IMR-90 (cell line): ENCODE measurements at regions not wholly inside any gene's neighbourhood (a gene's known extent, or its start where the extent isn't known, plus 50 kb on each side); places are given as distances from the start of the nearest gene placed in this dataset.

Source experiments
- CEBPB ChIP-seq: IDR thresholded peaks from 2 replicates; pipeline ENCODE4 v1.6.1; 2012; ENCODE audit warnings: low read depth, low read length, improper control_type of control experiment
- MAZ ChIP-seq: IDR thresholded peaks from 2 replicates; pipeline ENCODE4 v1.6.1; 2012; ENCODE audit warnings: low read depth, mild to moderate bottlenecking, low read length, improper control_type of control experiment, moderate library complexity, borderline replicate concordance
- POLR2A ChIP-seq: IDR thresholded peaks from 2 replicates; pipeline ENCODE4 v1.6.1; 2012; ENCODE audit warnings: mild to moderate bottlenecking, low read depth, low read length
- TF ChIP-seq, protein P1 (sequence below): conservative IDR thresholded peaks from 2 replicates; pipeline ENCODE4 v1.5.1; 2012; ENCODE audit warnings: mild to moderate bottlenecking, low read depth, low read length, improper control_type of control experiment

DNA sequence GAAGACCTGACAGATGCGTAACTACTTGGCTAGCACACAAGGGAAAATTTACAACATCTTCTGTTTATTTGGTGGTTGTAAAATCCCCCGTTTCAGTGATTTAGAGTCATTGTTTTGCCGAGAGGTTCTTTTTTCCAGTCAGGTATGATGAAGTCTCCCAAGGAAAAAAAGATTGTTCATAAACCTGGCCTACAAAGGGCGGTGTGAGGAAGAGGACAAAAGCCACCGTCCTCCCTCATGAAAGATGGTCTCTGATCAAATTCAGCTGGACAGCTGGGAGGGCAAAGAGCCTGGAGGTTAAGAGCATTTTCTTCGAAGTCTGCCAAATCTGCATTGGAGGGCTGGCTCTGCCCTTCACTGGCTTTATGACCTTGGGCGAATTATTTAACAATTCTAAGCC is 419.9 kb downstream of the HAPSTR1 start:
- TF ChIP-seq MAZ: no peak
- TF ChIP-seq, protein P1, sequence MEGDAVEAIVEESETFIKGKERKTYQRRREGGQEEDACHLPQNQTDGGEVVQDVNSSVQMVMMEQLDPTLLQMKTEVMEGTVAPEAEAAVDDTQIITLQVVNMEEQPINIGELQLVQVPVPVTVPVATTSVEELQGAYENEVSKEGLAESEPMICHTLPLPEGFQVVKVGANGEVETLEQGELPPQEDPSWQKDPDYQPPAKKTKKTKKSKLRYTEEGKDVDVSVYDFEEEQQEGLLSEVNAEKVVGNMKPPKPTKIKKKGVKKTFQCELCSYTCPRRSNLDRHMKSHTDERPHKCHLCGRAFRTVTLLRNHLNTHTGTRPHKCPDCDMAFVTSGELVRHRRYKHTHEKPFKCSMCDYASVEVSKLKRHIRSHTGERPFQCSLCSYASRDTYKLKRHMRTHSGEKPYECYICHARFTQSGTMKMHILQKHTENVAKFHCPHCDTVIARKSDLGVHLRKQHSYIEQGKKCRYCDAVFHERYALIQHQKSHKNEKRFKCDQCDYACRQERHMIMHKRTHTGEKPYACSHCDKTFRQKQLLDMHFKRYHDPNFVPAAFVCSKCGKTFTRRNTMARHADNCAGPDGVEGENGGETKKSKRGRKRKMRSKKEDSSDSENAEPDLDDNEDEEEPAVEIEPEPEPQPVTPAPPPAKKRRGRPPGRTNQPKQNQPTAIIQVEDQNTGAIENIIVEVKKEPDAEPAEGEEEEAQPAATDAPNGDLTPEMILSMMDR: no peak
- no peak for TF ChIP-seq CEBPB
- no peak for TF ChIP-seq POLR2A
